ENCODE measurements at regions not wholly inside any gene's neighbourhood (a gene's known extent, or its start where the extent isn't known, plus 50 kb on each side); places are given as distances from the start of the nearest gene placed in this dataset.

- TF ChIP-seq GATA3 (IDR thresholded peaks at IDR 0.05; ENCODE audit: low read depth, low read length) (no peak), GATA2 (IDR thresholded peaks at IDR 0.05; ENCODE audit: low read depth, low read length) (no peak)
Measured at GRCh38 chr3:118229196-118229595, 805.5 kb downstream of the IGSF11 start.

DNA sequence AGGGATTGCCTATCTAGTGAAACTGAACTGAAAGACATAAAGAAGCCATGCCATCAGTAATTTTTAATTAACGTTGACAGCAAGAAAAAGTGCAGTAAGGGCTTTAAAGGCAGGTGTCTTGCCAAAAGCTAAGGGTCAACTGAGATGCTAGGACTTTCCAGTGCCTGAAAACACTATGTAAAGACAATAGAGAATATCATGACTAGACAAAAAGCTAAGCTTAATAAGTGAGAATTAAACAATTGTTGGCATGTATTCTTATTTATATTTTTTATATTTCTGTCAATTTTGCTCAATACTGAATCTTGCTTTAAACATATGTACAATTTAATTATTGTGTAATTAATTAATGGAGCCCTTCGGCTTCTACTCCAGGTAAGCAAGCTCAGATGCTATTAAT, 803.1 kb downstream of the IGSF11 start:
- TF ChIP-seq GATA3 (IDR thresholded peaks at IDR 0.05; ENCODE audit: low read depth, low read length) (no peak), GATA2 (IDR thresholded peaks at IDR 0.05; ENCODE audit: low read depth, low read length) (no peak)

GRCh38 chr3:118239253-118239652, 795.4 kb downstream of the IGSF11 start:
- TF ChIP-seq GATA2 (IDR thresholded peaks at IDR 0.05; ENCODE audit: low read depth, low read length) (no peak), GATA3 (IDR thresholded peaks at IDR 0.05; ENCODE audit: low read depth, low read length) (no peak)

DNA sequence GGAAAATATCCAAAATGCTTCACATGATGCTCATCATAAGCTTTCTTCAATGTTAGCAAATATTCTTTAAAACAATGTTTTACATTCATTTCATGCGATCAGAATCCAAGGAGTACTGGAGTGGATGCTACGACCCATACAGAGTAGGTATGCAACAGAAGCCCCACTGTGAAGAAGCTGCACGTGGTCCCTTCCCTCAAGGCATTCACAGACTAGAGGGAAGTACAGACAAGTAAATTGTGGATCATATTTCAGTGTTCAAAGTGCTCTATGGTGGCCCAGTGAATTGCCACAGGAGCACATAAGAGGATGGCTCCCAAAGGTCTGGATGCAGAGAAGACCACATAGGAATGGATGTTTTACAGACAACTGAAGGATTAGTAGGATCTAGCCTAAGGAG, 789.9 kb downstream of the IGSF11 start:
- no peak for TF ChIP-seq GATA2 (IDR thresholded peaks at IDR 0.05; ENCODE audit: low read depth, low read length)
- TF ChIP-seq GATA3 (IDR thresholded peaks at IDR 0.05; ENCODE audit: low read depth, low read length): no peak

- TF ChIP-seq GATA3 (IDR thresholded peaks at IDR 0.05; ENCODE audit: low read depth, low read length) (no peak), GATA2 (IDR thresholded peaks at IDR 0.05; ENCODE audit: low read depth, low read length) (no peak)
Measured at GRCh38 chr3:118245312-118245711, 789.3 kb downstream of the IGSF11 start.

DNA sequence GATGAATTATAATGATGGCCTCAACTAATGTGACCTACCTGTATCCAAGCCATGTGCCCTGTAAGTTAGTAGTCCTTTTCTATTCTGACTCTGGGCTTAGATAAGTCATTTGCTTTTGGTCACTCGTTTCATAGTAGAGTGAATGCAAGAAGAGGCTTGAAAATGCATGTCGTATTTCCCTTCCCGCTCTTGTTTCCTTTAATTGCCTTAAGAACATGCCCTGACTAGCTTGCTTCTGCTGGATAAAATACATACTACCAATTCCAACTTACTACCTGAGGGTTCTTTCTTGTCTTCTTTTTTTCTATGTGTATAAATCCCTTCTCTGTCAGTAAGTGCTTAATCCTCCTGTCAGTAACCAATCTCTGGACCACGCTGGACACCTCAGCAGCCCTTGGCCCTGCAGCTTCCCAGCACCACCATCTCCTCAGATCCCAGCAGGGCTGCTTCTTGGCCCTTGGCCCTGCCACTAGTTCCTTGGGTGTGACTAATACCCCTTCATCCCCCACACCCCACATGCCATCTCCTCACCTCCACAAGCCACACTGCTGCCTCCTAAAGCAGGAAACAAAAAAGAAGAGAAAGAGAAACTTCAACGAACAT, 771.7 kb downstream of the IGSF11 start:
- TF ChIP-seq GATA2 (IDR thresholded peaks at IDR 0.05; ENCODE audit: low read depth, low read length) (no peak), GATA3 (IDR thresholded peaks at IDR 0.05; ENCODE audit: low read depth, low read length) (no peak)

GRCh38 chr3:118267588-118267987, 767.1 kb downstream of the IGSF11 start:
- no peak for TF ChIP-seq GATA2 (IDR thresholded peaks at IDR 0.05; ENCODE audit: low read depth, low read length)
- TF ChIP-seq GATA3 (IDR thresholded peaks at IDR 0.05; ENCODE audit: low read depth, low read length): no peak

DNA sequence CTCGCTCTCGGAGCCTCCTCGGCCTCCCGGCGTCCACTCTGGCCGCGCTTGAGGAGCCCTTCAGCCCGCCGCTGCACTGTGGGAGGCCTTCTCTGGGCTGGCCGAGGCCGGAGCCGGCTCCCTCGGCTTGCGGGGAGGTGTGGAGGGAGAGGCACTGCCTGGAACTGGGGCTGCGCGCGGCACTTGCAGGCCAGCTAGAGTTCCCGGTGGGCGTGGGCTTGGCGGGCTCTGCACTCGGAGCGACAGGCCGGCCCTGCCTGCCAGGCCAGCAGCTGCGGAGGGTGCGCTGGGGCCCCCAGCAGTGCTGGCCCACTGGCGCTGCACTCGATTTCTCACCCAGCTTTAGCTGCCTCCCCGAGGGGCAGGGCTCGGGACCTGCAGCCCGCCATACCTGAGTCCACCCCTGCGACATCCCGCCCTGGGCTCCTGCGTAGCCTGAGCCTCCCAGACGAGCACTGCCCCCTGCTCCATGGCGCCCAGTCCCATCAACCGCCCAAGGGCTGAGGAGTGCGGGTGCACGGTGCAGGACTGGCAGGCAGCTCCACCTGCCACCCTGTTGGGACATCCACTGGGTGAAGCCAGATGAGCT, 765.0 kb downstream of the IGSF11 start:
- TF ChIP-seq GATA2 (IDR thresholded peaks at IDR 0.05; ENCODE audit: low read depth, low read length) (no peak), GATA3 (IDR thresholded peaks at IDR 0.05; ENCODE audit: low read depth, low read length) (no peak)

DNA sequence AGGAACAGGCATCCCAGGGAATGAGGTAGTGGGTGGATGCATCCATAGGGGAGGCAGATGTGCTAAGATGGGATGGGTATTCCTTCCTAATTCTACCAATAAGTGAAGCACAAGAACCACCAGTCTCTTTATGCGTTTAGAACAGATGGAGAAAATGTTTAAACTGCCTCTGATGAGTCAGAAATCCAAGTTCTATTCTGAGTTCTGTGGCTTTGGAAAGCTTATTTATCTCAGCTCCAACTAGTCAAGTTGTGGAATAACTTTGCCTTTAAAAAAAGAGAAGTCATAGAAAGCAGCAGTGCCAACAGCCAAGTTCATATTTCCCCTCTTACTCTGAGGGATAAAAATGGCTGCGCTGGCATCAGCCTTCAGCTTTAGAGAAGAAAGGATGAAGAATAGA, 761.7 kb downstream of the IGSF11 start:
- no peak for TF ChIP-seq GATA3 (IDR thresholded peaks at IDR 0.05; ENCODE audit: low read depth, low read length)
- TF ChIP-seq GATA2 (IDR thresholded peaks at IDR 0.05; ENCODE audit: low read depth, low read length): no peak

DNA sequence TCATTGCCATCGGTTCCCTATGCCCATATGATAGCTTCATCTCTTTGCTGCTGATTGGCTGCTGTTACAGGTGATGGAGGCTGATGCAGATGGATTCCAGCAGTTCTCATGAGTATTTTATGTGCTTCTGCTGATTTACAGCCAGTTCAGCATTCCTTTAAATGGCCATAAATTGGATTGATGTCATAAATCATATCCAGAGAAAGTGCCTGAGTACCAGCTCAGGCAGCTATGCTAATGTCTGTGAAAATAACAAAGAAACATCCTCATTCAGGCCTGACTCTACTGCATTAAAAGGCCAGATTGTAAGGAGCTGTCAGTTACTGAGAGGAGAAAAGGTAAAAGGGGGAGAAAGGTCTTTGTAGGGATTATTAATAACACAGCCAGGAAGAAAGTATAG, 756.8 kb downstream of the IGSF11 start:
- TF ChIP-seq GATA2 (IDR thresholded peaks at IDR 0.05; ENCODE audit: low read depth, low read length): no peak
- no peak for TF ChIP-seq GATA3 (IDR thresholded peaks at IDR 0.05; ENCODE audit: low read depth, low read length)

- TF ChIP-seq GATA3 (IDR thresholded peaks at IDR 0.05; ENCODE audit: low read depth, low read length) (no peak), GATA2 (IDR thresholded peaks at IDR 0.05; ENCODE audit: low read depth, low read length) (no peak)
Measured at GRCh38 chr3:118292841-118293240, 741.8 kb downstream of the IGSF11 start.

- TF ChIP-seq GATA3 (IDR thresholded peaks at IDR 0.05; ENCODE audit: low read depth, low read length): no peak
- TF ChIP-seq GATA2 (IDR thresholded peaks at IDR 0.05; ENCODE audit: low read depth, low read length): no peak
Measured at GRCh38 chr3:118298133-118298532, 736.5 kb downstream of the IGSF11 start.

- TF ChIP-seq GATA3 (IDR thresholded peaks at IDR 0.05; ENCODE audit: low read depth, low read length) (no peak), GATA2 (IDR thresholded peaks at IDR 0.05; ENCODE audit: low read depth, low read length) (no peak)
Measured at GRCh38 chr3:118304557-118304956, 730.1 kb downstream of the IGSF11 start.

DNA sequence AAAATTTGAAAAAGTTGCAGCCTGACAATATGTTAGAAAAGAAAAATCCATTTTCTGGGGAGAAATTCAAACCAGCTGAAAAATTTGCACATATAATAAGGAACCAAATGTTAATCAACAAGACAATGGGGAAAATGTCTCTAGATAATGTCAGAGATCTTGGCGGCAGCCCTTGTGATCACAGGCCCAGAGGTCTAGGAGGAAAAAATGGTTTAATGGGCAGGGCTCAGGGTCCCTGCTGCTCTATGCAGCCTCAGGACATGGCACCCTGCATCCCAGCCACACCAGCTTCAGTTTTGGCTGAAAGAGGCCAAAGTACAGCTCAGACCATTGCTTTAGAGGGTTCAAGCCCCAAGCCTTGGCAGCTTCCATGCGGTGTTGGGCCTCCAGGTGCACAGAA, 701.9 kb downstream of the IGSF11 start:
- TF ChIP-seq GATA2 (IDR thresholded peaks at IDR 0.05; ENCODE audit: low read depth, low read length) (no peak), GATA3 (IDR thresholded peaks at IDR 0.05; ENCODE audit: low read depth, low read length) (no peak)

DNA sequence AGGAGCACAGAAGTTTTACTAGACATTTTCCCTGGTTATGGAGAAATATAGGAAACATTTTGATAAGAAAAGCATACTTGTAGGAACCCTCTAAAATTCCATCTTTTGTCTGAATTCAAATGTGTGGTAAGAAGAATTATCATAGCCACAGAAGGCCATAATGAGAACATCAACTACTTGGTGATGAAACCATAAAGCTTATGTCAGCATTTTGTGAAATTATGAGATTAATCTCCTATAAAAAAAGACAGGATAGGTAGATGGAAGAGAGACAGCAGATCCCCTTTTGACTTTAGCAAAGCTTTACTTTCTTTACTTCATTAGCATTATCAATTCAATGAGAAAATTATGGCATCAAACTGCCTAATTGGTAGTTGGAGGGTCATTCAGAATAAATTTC, 697.0 kb downstream of the IGSF11 start:
- TF ChIP-seq GATA2 (IDR thresholded peaks at IDR 0.05; ENCODE audit: low read depth, low read length): no peak
- TF ChIP-seq GATA3 (IDR thresholded peaks at IDR 0.05; ENCODE audit: low read depth, low read length): no peak
